Type B pancreatic cell (in vitro differentiated cells): ENCODE measurements at regions not wholly inside any gene's neighbourhood (a gene's known extent, or its start where the extent isn't known, plus 50 kb on each side); places are given as distances from the start of the nearest gene placed in this dataset.

Experiments used
- DNase-seq: peaks from one replicate; pipeline ENCODE4 v3.0.0; 2021; ENCODE audit warnings: mixed read lengths; ENCODE audit not compliant: unreplicated experiment; ENCODE audit errors: extremely low spot score
- H3K27ac Mint-ChIP-seq: 2 replicates; pipeline ENCODE4 v1.8.0; 2021; ENCODE audit warnings: mild to moderate bottlenecking, mixed read lengths
- H3K27me3 Mint-ChIP-seq: 2 replicates; pipeline ENCODE4 v1.8.0; 2021; ENCODE audit warnings: mixed read lengths
- H3K36me3 Mint-ChIP-seq: 2 replicates; pipeline ENCODE4 v1.8.0; 2021; ENCODE audit warnings: mixed read lengths
- H3K4me1 Mint-ChIP-seq: one replicate; pipeline ENCODE4 v1.8.0; 2021; ENCODE audit warnings: mixed read lengths; ENCODE audit not compliant: unreplicated experiment
- H3K4me3 Mint-ChIP-seq: 2 replicates; pipeline ENCODE4 v1.8.0; 2021; ENCODE audit warnings: mild to moderate bottlenecking, mixed read lengths
- H3K9me3 Mint-ChIP-seq: 2 replicates; pipeline ENCODE4 v1.8.0; 2021; ENCODE audit warnings: mixed read lengths
- TF ChIP-seq, protein P1 (sequence below): fragments of 200-600 bp; sonication (generic); conservative IDR thresholded peaks from 2 replicates; pipeline ENCODE4 v1.5.0; 2021; ENCODE audit warnings: antibody characterized with exemption, mild to moderate bottlenecking

GRCh38 chr2:117085737-117086136 is 728.8 kb upstream of the DDX18 start:
- no peak overlapping the region for H3K27ac Mint-ChIP-seq
- TF ChIP-seq, protein P1, sequence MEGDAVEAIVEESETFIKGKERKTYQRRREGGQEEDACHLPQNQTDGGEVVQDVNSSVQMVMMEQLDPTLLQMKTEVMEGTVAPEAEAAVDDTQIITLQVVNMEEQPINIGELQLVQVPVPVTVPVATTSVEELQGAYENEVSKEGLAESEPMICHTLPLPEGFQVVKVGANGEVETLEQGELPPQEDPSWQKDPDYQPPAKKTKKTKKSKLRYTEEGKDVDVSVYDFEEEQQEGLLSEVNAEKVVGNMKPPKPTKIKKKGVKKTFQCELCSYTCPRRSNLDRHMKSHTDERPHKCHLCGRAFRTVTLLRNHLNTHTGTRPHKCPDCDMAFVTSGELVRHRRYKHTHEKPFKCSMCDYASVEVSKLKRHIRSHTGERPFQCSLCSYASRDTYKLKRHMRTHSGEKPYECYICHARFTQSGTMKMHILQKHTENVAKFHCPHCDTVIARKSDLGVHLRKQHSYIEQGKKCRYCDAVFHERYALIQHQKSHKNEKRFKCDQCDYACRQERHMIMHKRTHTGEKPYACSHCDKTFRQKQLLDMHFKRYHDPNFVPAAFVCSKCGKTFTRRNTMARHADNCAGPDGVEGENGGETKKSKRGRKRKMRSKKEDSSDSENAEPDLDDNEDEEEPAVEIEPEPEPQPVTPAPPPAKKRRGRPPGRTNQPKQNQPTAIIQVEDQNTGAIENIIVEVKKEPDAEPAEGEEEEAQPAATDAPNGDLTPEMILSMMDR: no peak
- H3K36me3 Mint-ChIP-seq: no peaks in the 10 kb centered on the region
- H3K27me3 Mint-ChIP-seq: no peaks in the 10 kb centered on the region
- H3K4me1 Mint-ChIP-seq: peaks cover 17% of the 10 kb centered on the region
- H3K4me3 Mint-ChIP-seq: no peak overlapping the region
- DNase-seq: no peak
- no peaks in the 10 kb centered on the region for H3K9me3 Mint-ChIP-seq

DNA sequence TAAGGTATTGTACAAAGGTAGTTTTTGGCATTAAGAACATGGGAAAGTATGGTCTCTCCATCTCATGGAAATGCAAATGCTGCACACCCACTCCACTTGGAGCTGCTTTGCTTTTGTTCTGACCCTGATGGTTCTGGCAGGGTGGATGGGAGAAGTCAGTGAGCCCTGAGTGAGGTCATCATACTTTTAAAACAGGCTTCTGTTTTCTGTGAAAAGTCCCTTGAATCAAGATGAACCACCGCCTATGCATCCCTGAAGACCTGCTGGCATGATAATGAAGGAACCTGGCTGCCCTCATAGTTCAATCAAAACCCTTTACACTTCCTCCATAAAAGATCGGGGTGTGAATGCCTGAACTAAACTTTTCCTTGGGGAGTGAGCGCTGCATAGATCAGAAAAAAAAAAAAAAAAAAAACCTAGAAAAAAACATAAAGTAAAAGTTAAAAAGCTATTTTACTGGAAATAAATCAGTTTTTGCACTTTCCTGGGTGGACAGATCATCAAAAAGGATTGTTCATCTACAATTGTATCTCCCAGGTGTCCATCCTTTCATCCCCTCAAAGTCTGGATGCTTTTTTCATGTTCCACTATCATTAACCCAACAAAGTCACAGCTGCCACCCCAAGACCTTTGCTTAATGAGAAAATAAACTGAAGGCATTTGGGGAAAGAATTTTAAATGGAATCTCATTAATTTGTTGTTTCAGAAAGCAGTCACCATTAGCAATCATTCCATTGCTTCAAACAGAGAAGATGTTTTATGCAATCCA is 728.1 kb upstream of the DDX18 start:
- Mint-ChIP-seq H3K27me3 (no peaks in the 10 kb centered on the region), H3K27ac (no peak overlapping the region), H3K9me3 (no peaks in the 10 kb centered on the region), H3K4me1 (peaks cover 17% of the 10 kb centered on the region), H3K4me3 (no peak overlapping the region), H3K36me3 (no peaks in the 10 kb centered on the region)
- DNase-seq: no peak
- TF ChIP-seq, protein P1: no peak

DNA sequence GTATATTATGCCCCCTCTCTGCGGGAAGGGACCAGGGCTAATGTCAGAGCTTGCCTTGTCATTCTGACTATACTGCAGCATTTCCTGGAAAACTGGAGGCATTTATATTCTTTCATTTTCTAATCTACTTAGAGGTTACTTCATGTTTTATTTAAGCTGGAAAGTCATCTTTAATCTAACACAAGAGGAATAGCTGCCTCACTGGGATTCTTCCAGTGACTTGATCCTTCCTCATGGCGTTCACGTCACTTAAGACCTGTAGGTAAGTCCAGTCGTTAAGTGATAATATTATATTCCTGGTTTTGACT is 727.6 kb upstream of the DDX18 start:
- no peaks in the 10 kb centered on the region for H3K27me3 Mint-ChIP-seq
- no peak overlapping the region for H3K4me3 Mint-ChIP-seq
- DNase-seq: no peak
- H3K36me3 Mint-ChIP-seq: no peaks in the 10 kb centered on the region
- H3K4me1 Mint-ChIP-seq: peaks cover 17% of the 10 kb centered on the region
- TF ChIP-seq, protein P1: no peak
- peak overlapping the region; percentile 11 for H3K27ac Mint-ChIP-seq
- no peaks in the 10 kb centered on the region for H3K9me3 Mint-ChIP-seq

GRCh38 chr2:117087535-117088291 is 726.8 kb upstream of the DDX18 start:
- Mint-ChIP-seq H3K9me3 (no peaks in the 10 kb centered on the region), H3K4me3 (peak overlapping the region; percentile 65), H3K27ac (peak overlapping the region; percentile 11), H3K36me3 (no peaks in the 10 kb centered on the region), H3K4me1 (peaks cover 17% of the 10 kb centered on the region), H3K27me3 (no peaks in the 10 kb centered on the region)
- TF ChIP-seq, protein P1: no peak
- no peak for DNase-seq

- TF ChIP-seq, protein P1: no peak
Observed at GRCh38 chr2:117091041-117091837, 723.3 kb upstream of the DDX18 start.

More at GRCh38 chr2:117091041-117091837, 723.3 kb upstream of the DDX18 start:
- H3K27ac Mint-ChIP-seq: no peak overlapping the region
- H3K9me3 Mint-ChIP-seq: no peaks in the 10 kb centered on the region
- H3K27me3 Mint-ChIP-seq: no peaks in the 10 kb centered on the region
- no peaks in the 10 kb centered on the region for H3K36me3 Mint-ChIP-seq
- H3K4me3 Mint-ChIP-seq: no peak overlapping the region
- DNase-seq: no peak
- H3K4me1 Mint-ChIP-seq: peaks cover 15% of the 10 kb centered on the region
